Parathyroid adenoma (tissue), 2 donors: ENCODE measurements at regions not wholly inside any gene's neighbourhood (a gene's known extent, or its start where the extent isn't known, plus 50 kb on each side); places are given as distances from the start of the nearest gene placed in this dataset.

Source experiments
- H2AFZ ChIP-seq: fragments of 300-600 bp; sonication (generic); one replicate; pipeline ENCODE4 v1.7.0; 2017; ENCODE audit warnings: antibody characterized with exemption, mild to moderate bottlenecking
- H3K27ac ChIP-seq: fragments of 300-600 bp; sonication (generic); one replicate; pipeline ENCODE4 v1.7.0; 2017
- H3K27me3 ChIP-seq: fragments of 300-600 bp; sonication (generic); one replicate; pipeline ENCODE4 v1.7.0; 2017; ENCODE audit warnings: low read length; ENCODE audit not compliant: control insufficient read depth, insufficient read depth
- H3K36me3 ChIP-seq: fragments of 300-600 bp; sonication (generic); one replicate; pipeline ENCODE4 v1.7.0; 2017; ENCODE audit warnings: low read length; ENCODE audit not compliant: control insufficient read depth, insufficient read depth
- H3K4me1 ChIP-seq: fragments of 300-600 bp; sonication (generic); one replicate; pipeline ENCODE4 v1.7.0; 2017; ENCODE audit warnings: control low read depth
- H3K4me2 ChIP-seq: fragments of 300-600 bp; sonication (generic); one replicate; pipeline ENCODE4 v1.7.0; 2017; ENCODE audit warnings: low read length
- H3K4me3 ChIP-seq: fragments of 300-600 bp; sonication (generic); one replicate; pipeline ENCODE4 v1.7.0; 2017; ENCODE audit warnings: low read depth, low read length
- H3K79me2 ChIP-seq: fragments of 300-600 bp; sonication (generic); one replicate; pipeline ENCODE4 v1.7.0; 2017; ENCODE audit warnings: control low read depth
- H3K9ac ChIP-seq: fragments of 300-600 bp; sonication (generic); one replicate; pipeline ENCODE4 v1.7.0; 2017; ENCODE audit warnings: mild to moderate bottlenecking
- H3K9me3 ChIP-seq: fragments of 300-600 bp; sonication (generic); one replicate; pipeline ENCODE4 v1.7.0; 2017; ENCODE audit warnings: low read length; ENCODE audit not compliant: control insufficient read depth
- CTCF ChIP-seq: fragments of 300-600 bp; sonication (generic); IDR thresholded peaks from one replicate; pipeline ENCODE4 v1.7.0; 2017; ENCODE audit warnings: antibody characterized with exemption, mild to moderate bottlenecking
- donor health status: primary hyperparathyroidism.

GRCh38 chr16:63702981-63703590 lies 1418.8 kb downstream of the CDH11 start:
- Histone ChIP-seq H3K4me1 (no peaks in the 10 kb centered on the region), H3K9ac (no peak overlapping the region), H3K79me2 (no peaks in the 10 kb centered on the region), H2AFZ (no peak overlapping the region), H3K9me3 (no peaks in the 10 kb centered on the region), H3K4me2 (no peak overlapping the region), H3K36me3 (no peaks in the 10 kb centered on the region), H3K27me3 (no peaks in the 10 kb centered on the region), H3K4me3 (no peak overlapping the region), H3K27ac (no peak overlapping the region)
- no peak for TF ChIP-seq CTCF

- Histone ChIP-seq H2AFZ (no peak overlapping the region), H3K36me3 (no peaks in the 10 kb centered on the region), H3K27me3 (no peaks in the 10 kb centered on the region), H3K4me3 (no peak overlapping the region), H3K9ac (no peak overlapping the region), H3K27ac (no peak overlapping the region), H3K9me3 (no peaks in the 10 kb centered on the region), H3K4me1 (no peaks in the 10 kb centered on the region), H3K4me2 (no peak overlapping the region), H3K79me2 (no peaks in the 10 kb centered on the region)
- TF ChIP-seq CTCF: no peak
These were observed 1424.1 kb downstream of the CDH11 start for GRCh38 chr16:63697736-63698135.

GRCh38 chr16:63695347-63695746 lies 1426.5 kb downstream of the CDH11 start:
- Histone ChIP-seq H3K9ac (no peak overlapping the region), H3K27ac (no peak overlapping the region)

GRCh38 chr16:63690961-63691360 lies 1430.9 kb downstream of the CDH11 start:
- no peaks in the 10 kb centered on the region for H3K9me3 ChIP-seq
- no peak overlapping the region for H3K4me3 ChIP-seq
- H3K4me2 ChIP-seq: no peak overlapping the region
- no peaks in the 10 kb centered on the region for H3K79me2 ChIP-seq
- no peak for TF ChIP-seq CTCF
- no peak overlapping the region for H3K9ac ChIP-seq
- no peak overlapping the region for H3K27ac ChIP-seq
- no peak overlapping the region for H2AFZ ChIP-seq
- H3K27me3 ChIP-seq: no peaks in the 10 kb centered on the region
- H3K4me1 ChIP-seq: no peaks in the 10 kb centered on the region
- H3K36me3 ChIP-seq: no peaks in the 10 kb centered on the region

More at GRCh38 chr16:63695347-63695746, 1426.5 kb downstream of the CDH11 start:
- Histone ChIP-seq H3K4me3 (no peak overlapping the region), H2AFZ (no peak overlapping the region), H3K79me2 (no peaks in the 10 kb centered on the region), H3K9me3 (no peaks in the 10 kb centered on the region), H3K27me3 (no peaks in the 10 kb centered on the region), H3K36me3 (no peaks in the 10 kb centered on the region), H3K4me1 (no peaks in the 10 kb centered on the region), H3K4me2 (no peak overlapping the region)
- TF ChIP-seq CTCF: no peak

DNA sequence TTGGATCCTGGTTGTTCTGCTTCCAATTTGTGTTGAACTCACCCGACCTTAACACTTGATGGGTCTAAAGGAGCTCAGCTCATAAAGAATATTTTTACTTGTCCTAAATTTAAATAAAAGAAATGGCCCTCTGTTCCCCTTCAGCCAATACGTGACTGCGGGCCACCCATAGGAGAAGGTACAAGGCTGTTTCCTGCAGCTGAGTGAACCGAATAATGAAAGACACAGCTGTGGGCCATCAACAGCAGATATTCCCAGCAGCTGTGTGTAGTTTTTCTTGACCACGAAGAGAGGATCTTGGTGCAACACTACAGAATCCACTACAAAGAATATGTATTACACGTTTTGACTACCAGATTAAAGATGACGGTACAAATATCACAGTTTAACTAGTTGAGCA lies 1431.6 kb downstream of the CDH11 start:
- Histone ChIP-seq H3K4me1 (no peaks in the 10 kb centered on the region), H3K9ac (no peak overlapping the region), H3K9me3 (no peaks in the 10 kb centered on the region), H2AFZ (no peak overlapping the region), H3K4me3 (no peak overlapping the region), H3K27ac (no peak overlapping the region), H3K27me3 (no peaks in the 10 kb centered on the region), H3K36me3 (no peaks in the 10 kb centered on the region), H3K4me2 (no peak overlapping the region), H3K79me2 (no peaks in the 10 kb centered on the region)
- TF ChIP-seq CTCF: no peak
